ENCODE measurements at regions not wholly inside any gene's neighbourhood (a gene's known extent, or its start where the extent isn't known, plus 50 kb on each side); places are given as distances from the start of the nearest gene placed in this dataset.

DNA sequence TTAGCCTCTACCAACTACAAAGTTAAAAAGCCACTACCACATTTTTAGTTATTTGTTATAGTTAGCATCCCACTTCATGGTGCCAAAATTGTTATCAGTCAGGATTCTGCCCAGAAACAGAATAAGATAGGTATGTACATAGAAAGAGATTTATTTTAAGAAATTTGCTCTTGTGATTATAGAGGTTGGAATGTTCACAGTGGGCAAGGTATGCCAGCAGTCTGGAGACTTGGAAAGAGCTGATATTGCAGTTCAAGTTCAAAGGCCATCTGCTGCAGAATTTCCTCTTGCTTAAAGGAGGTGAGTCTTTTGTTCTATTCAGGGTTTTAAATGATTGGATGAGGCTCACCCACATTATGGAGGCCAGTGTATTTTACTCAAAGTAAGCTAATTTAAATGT lies 143.8 kb upstream of the POU1F1 start:
- TF ChIP-seq, protein P1, sequence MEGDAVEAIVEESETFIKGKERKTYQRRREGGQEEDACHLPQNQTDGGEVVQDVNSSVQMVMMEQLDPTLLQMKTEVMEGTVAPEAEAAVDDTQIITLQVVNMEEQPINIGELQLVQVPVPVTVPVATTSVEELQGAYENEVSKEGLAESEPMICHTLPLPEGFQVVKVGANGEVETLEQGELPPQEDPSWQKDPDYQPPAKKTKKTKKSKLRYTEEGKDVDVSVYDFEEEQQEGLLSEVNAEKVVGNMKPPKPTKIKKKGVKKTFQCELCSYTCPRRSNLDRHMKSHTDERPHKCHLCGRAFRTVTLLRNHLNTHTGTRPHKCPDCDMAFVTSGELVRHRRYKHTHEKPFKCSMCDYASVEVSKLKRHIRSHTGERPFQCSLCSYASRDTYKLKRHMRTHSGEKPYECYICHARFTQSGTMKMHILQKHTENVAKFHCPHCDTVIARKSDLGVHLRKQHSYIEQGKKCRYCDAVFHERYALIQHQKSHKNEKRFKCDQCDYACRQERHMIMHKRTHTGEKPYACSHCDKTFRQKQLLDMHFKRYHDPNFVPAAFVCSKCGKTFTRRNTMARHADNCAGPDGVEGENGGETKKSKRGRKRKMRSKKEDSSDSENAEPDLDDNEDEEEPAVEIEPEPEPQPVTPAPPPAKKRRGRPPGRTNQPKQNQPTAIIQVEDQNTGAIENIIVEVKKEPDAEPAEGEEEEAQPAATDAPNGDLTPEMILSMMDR (IDR thresholded peaks at IDR 0.05) = no peak
- TF ChIP-seq JUN (CRISPR knock-in tag; IDR thresholded peaks at IDR 0.05) = no peak
- no peak for TF ChIP-seq SP1 (CRISPR knock-in tag; conservative IDR thresholded peaks at IDR 0.05)
- no peak for TF ChIP-seq NFYB (CRISPR knock-in tag; conservative IDR thresholded peaks at IDR 0.05; ENCODE audit: low read depth)
- no peak for TF ChIP-seq CREM (CRISPR knock-in tag; IDR thresholded peaks at IDR 0.05)
- no peak for TF ChIP-seq ZNF317 (CRISPR knock-in tag; IDR thresholded peaks at IDR 0.05; ENCODE audit: borderline replicate concordance, low read depth)
